Breast epithelium (tissue), 4 donors: ENCODE measurements at regions not wholly inside any gene's neighbourhood (a gene's known extent, or its start where the extent isn't known, plus 50 kb on each side); places are given as distances from the start of the nearest gene placed in this dataset.

ENCODE experiments used
- DNase-seq, 2 donors: peaks; one replicate each; pipeline ENCODE4 v3.0.0-alpha.2; 2019; ENCODE audit warnings: low spot score in 2 of 2
- H3K27ac ChIP-seq, 2 donors: fragments of 200-600 bp; sonication (generic) in 1 of 2; one replicate each; pipeline ENCODE4 v1.5.1; 2016 to 2019; ENCODE audit warnings: mild to moderate bottlenecking in 1 of 2
- H3K27me3 ChIP-seq, 2 donors: fragments of 200-600 bp; sonication (generic) in 1 of 2; one replicate each; pipeline versions ENCODE4 v1.5.1 to v1.6.0; 2017 to 2019; ENCODE audit warnings: control low read depth in 1 of 2, mild to moderate bottlenecking in 1 of 2
- H3K36me3 ChIP-seq: fragments of 200-600 bp; one replicate; pipeline ENCODE4 v1.5.1; 2019
- H3K4me1 ChIP-seq, 2 donors: fragments of 200-600 bp; sonication (generic); one replicate each; pipeline ENCODE4 v1.5.1; 2016 to 2019; ENCODE audit warnings: control low read depth in 1 of 2
- H3K4me3 ChIP-seq, 3 donors: fragments of 200-600 bp; sonication (generic); 1 replicate in 2 of 3; 2 replicates in 1 of 3; pipeline ENCODE4 v1.5.1; 2016 to 2019; ENCODE audit warnings: mild to moderate bottlenecking in 3 of 3, moderate library complexity in 2 of 3
- H3K9me3 ChIP-seq, 2 donors: fragments of 200-600 bp; sonication (generic) in 1 of 2; one replicate each; pipeline ENCODE4 v1.5.1; 2016 to 2019; ENCODE audit warnings: control low read depth in 1 of 2
- POLR2A ChIP-seq: fragments of 450-650 bp; IDR thresholded peaks from one replicate; pipeline ENCODE4 v1.6.1; 2016; ENCODE audit warnings: antibody characterized with exemption, mild to moderate bottlenecking, moderate library complexity
- POLR2AphosphoS5 ChIP-seq, 3 donors: sonication (generic); formaldehyde crosslinking; IDR thresholded peaks; one replicate each; pipeline ENCODE4 v1.6.1; 2017; ENCODE audit warnings: antibody characterized with exemption in 3 of 3
- intact Hi-C: fragments of 100-400 bp; cut with DNase I; formaldehyde crosslinking; loops from one replicate; pipeline ENCODE4 v1.15.1; 2023; ENCODE audit warnings: low total_unique reads
- TF ChIP-seq, protein P1 (sequence below), 3 donors: fragments of 450-650 bp; IDR thresholded peaks; one replicate each; pipeline ENCODE4 v1.5.1; 2016 to 2017; ENCODE audit warnings: antibody characterized with exemption in 3 of 3, mild to moderate bottlenecking in 3 of 3, moderate library complexity in 3 of 3

- Histone ChIP-seq H3K36me3 (no peaks in the 10 kb centered on the region), H3K27ac (no peak overlapping the region), H3K4me3 (no peak overlapping the region), H3K27me3 (no peaks in the 10 kb centered on the region), H3K9me3 (peaks cover 0 to 3% of the 10 kb centered on the region in 2 donors), H3K4me1 (no peaks in the 10 kb centered on the region)
- TF ChIP-seq POLR2AphosphoS5 (IDR thresholded peaks at IDR 0.05) = no peak
- no peak for TF ChIP-seq POLR2A
- TF ChIP-seq, protein P1, sequence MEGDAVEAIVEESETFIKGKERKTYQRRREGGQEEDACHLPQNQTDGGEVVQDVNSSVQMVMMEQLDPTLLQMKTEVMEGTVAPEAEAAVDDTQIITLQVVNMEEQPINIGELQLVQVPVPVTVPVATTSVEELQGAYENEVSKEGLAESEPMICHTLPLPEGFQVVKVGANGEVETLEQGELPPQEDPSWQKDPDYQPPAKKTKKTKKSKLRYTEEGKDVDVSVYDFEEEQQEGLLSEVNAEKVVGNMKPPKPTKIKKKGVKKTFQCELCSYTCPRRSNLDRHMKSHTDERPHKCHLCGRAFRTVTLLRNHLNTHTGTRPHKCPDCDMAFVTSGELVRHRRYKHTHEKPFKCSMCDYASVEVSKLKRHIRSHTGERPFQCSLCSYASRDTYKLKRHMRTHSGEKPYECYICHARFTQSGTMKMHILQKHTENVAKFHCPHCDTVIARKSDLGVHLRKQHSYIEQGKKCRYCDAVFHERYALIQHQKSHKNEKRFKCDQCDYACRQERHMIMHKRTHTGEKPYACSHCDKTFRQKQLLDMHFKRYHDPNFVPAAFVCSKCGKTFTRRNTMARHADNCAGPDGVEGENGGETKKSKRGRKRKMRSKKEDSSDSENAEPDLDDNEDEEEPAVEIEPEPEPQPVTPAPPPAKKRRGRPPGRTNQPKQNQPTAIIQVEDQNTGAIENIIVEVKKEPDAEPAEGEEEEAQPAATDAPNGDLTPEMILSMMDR (IDR thresholded peaks at IDR 0.05) = no peak
- no peak for DNase-seq
- intact Hi-C loops = no loop called here
These were observed 256.4 kb downstream of the ACKR3 start for GRCh38 chr2:236825989-236826510.

- Histone ChIP-seq H3K27me3 (no peaks in the 10 kb centered on the region), H3K4me3 (no peak overlapping the region), H3K4me1 (no peaks in the 10 kb centered on the region), H3K36me3 (no peaks in the 10 kb centered on the region), H3K27ac (no peak overlapping the region), H3K9me3 (peaks cover 0 to 3% of the 10 kb centered on the region in 2 donors)
- no peak for DNase-seq
- intact Hi-C loops = no loop called here
- TF ChIP-seq, protein P1 (IDR thresholded peaks at IDR 0.05) = no peak
- TF ChIP-seq POLR2A = no peak
- TF ChIP-seq POLR2AphosphoS5 (IDR thresholded peaks at IDR 0.05) = no peak
These were observed 257.1 kb downstream of the ACKR3 start for GRCh38 chr2:236826606-236827156.

DNA sequence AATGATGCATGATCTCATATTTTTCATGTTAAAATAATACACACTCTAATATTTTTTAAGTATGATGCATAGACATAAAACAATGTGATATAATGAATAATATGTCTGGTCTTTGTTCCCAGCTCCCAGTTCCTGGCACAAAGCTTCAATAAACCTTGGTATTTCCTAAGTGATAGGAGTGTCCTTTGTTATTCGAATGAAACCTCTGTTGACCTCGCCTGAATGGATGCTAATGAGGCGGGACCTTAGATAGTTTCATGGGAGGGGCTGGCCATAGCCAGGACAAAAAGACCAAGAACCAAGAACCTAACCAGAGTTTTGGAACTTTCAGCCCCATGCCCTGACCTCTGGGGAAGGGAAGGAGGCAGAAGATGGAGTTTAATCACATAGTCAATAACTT lies 257.7 kb upstream of the COPS8 start:
- no peaks in the 10 kb centered on the region for H3K36me3 ChIP-seq
- no peaks in the 10 kb centered on the region for H3K9me3 ChIP-seq
- TF ChIP-seq POLR2AphosphoS5 (IDR thresholded peaks at IDR 0.05) (no peak), POLR2A (no peak)
- TF ChIP-seq, protein P1 (IDR thresholded peaks at IDR 0.05) = no peak
- no peak overlapping the region for H3K27ac ChIP-seq
- no peaks in the 10 kb centered on the region for H3K4me1 ChIP-seq
- intact Hi-C loops = no loop called here
- H3K27me3 ChIP-seq = no peaks in the 10 kb centered on the region
- H3K4me3 ChIP-seq = no peak overlapping the region
- DNase-seq = no peak

DNA sequence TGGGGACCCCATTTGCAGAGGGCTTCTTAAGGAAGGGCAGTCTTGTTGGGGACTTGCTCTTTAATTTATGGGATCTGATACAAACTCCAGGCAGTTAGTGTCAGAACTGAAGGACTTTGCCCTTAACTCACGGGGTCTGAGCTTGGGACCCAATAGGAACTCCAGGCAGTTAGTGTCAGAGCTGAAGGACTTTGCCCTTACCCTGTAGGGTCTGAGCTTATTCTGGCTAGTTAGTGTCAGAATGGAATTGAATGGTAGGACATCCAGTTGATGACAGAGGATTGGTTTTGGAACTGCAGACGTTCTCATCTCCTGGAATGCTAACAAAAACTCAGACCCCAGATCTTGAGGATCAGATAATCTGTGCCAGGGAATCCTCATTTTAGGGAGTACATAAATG lies 256.9 kb upstream of the COPS8 start:
- no peaks in the 10 kb centered on the region for H3K9me3 ChIP-seq
- TF ChIP-seq, protein P1 (IDR thresholded peaks at IDR 0.05) = no peak
- TF ChIP-seq POLR2AphosphoS5 (IDR thresholded peaks at IDR 0.05) = no peak
- intact Hi-C loops = no loop called here

GRCh38 chr2:236830926-236831325 lies 254.8 kb upstream of the COPS8 start:
- Histone ChIP-seq H3K9me3 (peaks cover 4 to 5% of the 10 kb centered on the region in 2 donors), H3K27ac (no peak overlapping the region), H3K4me1 (no peaks in the 10 kb centered on the region), H3K27me3 (no peaks in the 10 kb centered on the region), H3K4me3 (no peak overlapping the region), H3K36me3 (no peaks in the 10 kb centered on the region)
- intact Hi-C loops = no loop called here
- no peak for DNase-seq
- TF ChIP-seq POLR2AphosphoS5 (IDR thresholded peaks at IDR 0.05) (no peak), POLR2A (no peak)
- TF ChIP-seq, protein P1 (IDR thresholded peaks at IDR 0.05) = no peak

More for the DNA sequence above, 256.9 kb upstream of the COPS8 start:
- DNase-seq = no peak
- Histone ChIP-seq H3K4me1 (no peaks in the 10 kb centered on the region), H3K36me3 (no peaks in the 10 kb centered on the region), H3K4me3 (no peak overlapping the region), H3K27ac (no peak overlapping the region), H3K27me3 (no peaks in the 10 kb centered on the region)
